IMR-90 (cell line): ENCODE measurements at regions not wholly inside any gene's neighbourhood (a gene's known extent, or its start where the extent isn't known, plus 50 kb on each side); places are given as distances from the start of the nearest gene placed in this dataset.

Source experiments
- BHLHE40 ChIP-seq: fragments of 150-350 bp; IDR thresholded peaks from 2 replicates; pipeline ENCODE4 v1.6.1; 2016; ENCODE audit warnings: mild to moderate bottlenecking, low read depth, low read length
- CEBPB ChIP-seq: IDR thresholded peaks from 2 replicates; pipeline ENCODE4 v1.6.1; 2012; ENCODE audit warnings: low read depth, low read length, improper control_type of control experiment
- CHD1 ChIP-seq: IDR thresholded peaks from 2 replicates; pipeline ENCODE4 v1.6.1; 2012; ENCODE audit warnings: low read depth, low read length, improper control_type of control experiment
- FOS ChIP-seq: fragments of 150-350 bp; IDR thresholded peaks from 2 replicates; pipeline ENCODE4 v1.6.1; 2016; ENCODE audit warnings: low read depth, low read length
- MAZ ChIP-seq: IDR thresholded peaks from 2 replicates; pipeline ENCODE4 v1.6.1; 2012; ENCODE audit warnings: low read depth, mild to moderate bottlenecking, low read length, improper control_type of control experiment, moderate library complexity, borderline replicate concordance
- MXI1 ChIP-seq: IDR thresholded peaks from 2 replicates; pipeline ENCODE4 v1.6.1; 2012; ENCODE audit warnings: low read depth, mild to moderate bottlenecking, low read length, moderate library complexity, borderline replicate concordance
- NFE2L2 ChIP-seq: fragments of 150-350 bp; IDR thresholded peaks from 2 replicates; pipeline ENCODE4 v1.6.1; 2016; ENCODE audit warnings: low read depth, mild to moderate bottlenecking, low read length
- POLR2A ChIP-seq: IDR thresholded peaks from 2 replicates; pipeline ENCODE4 v1.6.1; 2012; ENCODE audit warnings: mild to moderate bottlenecking, low read depth, low read length
- RAD21 ChIP-seq: IDR thresholded peaks from 2 replicates; pipeline ENCODE4 v1.6.1; 2012; ENCODE audit warnings: low read length, improper control_type of control experiment
- RFX5 ChIP-seq: IDR thresholded peaks from 2 replicates; pipeline ENCODE4 v1.8.0; 2012; ENCODE audit warnings: low read depth, mild to moderate bottlenecking, low read length, moderate library complexity
- SMC3 ChIP-seq: fragments of 150-350 bp; IDR thresholded peaks from 2 replicates; pipeline ENCODE4 v1.6.1; 2016; ENCODE audit warnings: low read depth, mild to moderate bottlenecking, antibody characterized with exemption, low read length, moderate library complexity
- TF ChIP-seq, protein P1 (sequence below): conservative IDR thresholded peaks from 2 replicates; pipeline ENCODE4 v1.5.1; 2012; ENCODE audit warnings: mild to moderate bottlenecking, low read depth, low read length, improper control_type of control experiment
- TF ChIP-seq, protein P2 (sequence below): fragments of 150-350 bp; IDR thresholded peaks from 2 replicates; pipeline ENCODE4 v1.6.1; 2017; ENCODE audit warnings: mild to moderate bottlenecking, antibody characterized with exemption, low read length, low read depth
- TF ChIP-seq, protein P3 (sequence below): fragments of 150-350 bp; IDR thresholded peaks from 2 replicates; pipeline ENCODE4 v1.6.1; 2016; ENCODE audit warnings: low read depth, mild to moderate bottlenecking, low read length, moderate library complexity, borderline replicate concordance

DNA sequence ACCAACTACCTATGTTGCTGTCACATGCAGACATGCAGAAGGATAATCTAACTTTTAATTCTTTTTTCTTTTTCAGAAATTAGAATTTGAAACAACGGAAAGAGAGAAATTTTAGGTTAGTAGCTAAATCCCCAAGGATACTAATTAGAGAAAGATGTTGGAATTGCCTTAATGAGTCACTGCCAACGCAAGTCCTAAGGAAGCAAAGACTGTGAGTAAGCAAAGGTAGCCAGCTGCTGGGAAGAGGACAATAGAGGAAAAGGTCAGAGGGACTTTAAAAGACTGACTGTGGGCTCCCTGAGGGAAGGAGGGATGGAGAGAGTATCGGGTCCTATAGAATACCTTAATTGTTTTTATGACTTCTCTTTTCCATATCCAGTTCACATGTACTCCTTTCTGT lies 461.9 kb upstream of the PAPPA start:
- TF ChIP-seq MAZ: no peak
- TF ChIP-seq, protein P1, sequence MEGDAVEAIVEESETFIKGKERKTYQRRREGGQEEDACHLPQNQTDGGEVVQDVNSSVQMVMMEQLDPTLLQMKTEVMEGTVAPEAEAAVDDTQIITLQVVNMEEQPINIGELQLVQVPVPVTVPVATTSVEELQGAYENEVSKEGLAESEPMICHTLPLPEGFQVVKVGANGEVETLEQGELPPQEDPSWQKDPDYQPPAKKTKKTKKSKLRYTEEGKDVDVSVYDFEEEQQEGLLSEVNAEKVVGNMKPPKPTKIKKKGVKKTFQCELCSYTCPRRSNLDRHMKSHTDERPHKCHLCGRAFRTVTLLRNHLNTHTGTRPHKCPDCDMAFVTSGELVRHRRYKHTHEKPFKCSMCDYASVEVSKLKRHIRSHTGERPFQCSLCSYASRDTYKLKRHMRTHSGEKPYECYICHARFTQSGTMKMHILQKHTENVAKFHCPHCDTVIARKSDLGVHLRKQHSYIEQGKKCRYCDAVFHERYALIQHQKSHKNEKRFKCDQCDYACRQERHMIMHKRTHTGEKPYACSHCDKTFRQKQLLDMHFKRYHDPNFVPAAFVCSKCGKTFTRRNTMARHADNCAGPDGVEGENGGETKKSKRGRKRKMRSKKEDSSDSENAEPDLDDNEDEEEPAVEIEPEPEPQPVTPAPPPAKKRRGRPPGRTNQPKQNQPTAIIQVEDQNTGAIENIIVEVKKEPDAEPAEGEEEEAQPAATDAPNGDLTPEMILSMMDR: no peak
- TF ChIP-seq CEBPB: 0 out of 2 replicates have a peak, but pooled peaks have one; percentile 8
- no peak for TF ChIP-seq POLR2A
- TF ChIP-seq RAD21: no peak
- TF ChIP-seq RFX5: no peak
- no peak for TF ChIP-seq SMC3
- TF ChIP-seq FOS: peak; percentile 83
- TF ChIP-seq BHLHE40: no peak
- TF ChIP-seq CHD1: no peak
- TF ChIP-seq, protein P2, sequence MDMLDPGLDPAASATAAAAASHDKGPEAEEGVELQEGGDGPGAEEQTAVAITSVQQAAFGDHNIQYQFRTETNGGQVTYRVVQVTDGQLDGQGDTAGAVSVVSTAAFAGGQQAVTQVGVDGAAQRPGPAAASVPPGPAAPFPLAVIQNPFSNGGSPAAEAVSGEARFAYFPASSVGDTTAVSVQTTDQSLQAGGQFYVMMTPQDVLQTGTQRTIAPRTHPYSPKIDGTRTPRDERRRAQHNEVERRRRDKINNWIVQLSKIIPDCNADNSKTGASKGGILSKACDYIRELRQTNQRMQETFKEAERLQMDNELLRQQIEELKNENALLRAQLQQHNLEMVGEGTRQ: no peak
- peak; percentile 40; the same call in 1 of the 2 replicates for TF ChIP-seq NFE2L2
- TF ChIP-seq MXI1: no peak
- TF ChIP-seq, protein P3, sequence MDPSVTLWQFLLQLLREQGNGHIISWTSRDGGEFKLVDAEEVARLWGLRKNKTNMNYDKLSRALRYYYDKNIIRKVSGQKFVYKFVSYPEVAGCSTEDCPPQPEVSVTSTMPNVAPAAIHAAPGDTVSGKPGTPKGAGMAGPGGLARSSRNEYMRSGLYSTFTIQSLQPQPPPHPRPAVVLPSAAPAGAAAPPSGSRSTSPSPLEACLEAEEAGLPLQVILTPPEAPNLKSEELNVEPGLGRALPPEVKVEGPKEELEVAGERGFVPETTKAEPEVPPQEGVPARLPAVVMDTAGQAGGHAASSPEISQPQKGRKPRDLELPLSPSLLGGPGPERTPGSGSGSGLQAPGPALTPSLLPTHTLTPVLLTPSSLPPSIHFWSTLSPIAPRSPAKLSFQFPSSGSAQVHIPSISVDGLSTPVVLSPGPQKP: no peak
